ENCODE measurements at regions not wholly inside any gene's neighbourhood (a gene's known extent, or its start where the extent isn't known, plus 50 kb on each side); places are given as distances from the start of the nearest gene placed in this dataset.

DNA sequence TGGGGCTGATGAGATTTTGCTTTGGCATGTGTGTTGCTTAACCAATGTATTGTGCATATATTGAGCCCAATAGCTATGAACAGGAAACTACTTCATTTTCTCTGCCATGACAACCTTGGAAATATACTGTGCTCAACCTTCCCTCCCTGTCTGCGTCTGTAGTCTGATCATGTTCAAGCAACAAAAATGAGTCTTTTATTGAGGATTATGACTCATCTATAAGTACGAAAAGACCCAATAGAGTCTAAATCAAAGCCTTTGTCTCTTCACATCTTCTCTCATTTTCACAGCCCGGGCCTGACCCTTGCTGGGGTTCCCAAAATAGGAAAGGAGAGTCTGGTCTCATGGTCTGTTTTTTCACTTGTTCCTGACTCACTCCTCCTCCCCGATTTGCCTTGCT, 158.2 kb downstream of the CAND1 start:
- no peak for DNase-seq (ENCODE audit: low spot score)

DNA sequence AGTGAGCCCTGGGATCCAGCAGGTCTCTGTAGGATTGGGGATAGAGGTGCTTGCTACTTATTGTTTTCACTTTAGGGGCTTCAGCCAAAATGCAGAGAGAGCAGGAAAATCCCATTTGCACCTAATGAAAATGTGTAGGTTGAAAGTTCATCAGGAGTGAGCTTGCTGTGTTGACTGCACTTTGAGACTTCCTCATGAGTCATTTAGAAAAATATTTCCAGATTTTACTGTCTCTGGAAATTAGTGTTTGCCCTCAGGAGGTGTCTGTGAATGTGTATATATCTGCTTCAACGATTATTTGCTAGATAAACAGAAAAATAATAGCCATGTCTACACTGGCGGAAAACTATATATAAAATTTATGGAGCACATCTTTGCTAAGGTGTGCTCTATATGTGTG, 159.3 kb downstream of the CAND1 start:
- DNase-seq (ENCODE audit: low spot score): no peak

DNA sequence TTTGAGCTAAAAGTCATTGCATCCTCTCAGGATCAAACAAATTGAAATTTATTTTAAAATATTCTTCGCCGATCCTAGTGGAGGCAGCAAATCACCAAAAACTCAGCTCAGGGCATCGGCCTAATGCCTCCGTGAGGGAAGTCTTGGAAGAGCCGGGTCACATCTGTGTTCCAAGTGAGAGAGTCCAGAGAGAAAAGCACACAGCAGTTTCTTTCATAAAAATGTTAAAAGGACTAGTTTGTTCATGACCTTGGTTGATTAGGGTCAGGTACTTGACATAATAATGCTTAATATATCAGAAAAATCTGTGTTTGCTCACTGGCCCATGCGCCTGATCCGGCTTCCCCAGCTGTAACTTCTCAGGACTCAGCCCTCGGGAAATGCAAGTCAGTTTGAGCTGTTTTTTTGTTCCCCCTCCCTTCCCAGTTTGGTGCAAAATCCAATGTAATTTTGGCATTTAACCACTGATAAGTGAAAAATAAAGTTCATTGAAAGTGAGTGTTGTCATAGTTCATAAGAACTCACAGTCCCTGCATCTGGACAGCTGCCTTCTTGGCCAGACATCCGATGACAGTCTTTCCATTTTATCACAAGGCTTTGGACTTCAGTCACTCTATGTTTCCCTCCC, 161.7 kb downstream of the CAND1 start:
- DNase-seq (ENCODE audit: low spot score): no peak

DNA sequence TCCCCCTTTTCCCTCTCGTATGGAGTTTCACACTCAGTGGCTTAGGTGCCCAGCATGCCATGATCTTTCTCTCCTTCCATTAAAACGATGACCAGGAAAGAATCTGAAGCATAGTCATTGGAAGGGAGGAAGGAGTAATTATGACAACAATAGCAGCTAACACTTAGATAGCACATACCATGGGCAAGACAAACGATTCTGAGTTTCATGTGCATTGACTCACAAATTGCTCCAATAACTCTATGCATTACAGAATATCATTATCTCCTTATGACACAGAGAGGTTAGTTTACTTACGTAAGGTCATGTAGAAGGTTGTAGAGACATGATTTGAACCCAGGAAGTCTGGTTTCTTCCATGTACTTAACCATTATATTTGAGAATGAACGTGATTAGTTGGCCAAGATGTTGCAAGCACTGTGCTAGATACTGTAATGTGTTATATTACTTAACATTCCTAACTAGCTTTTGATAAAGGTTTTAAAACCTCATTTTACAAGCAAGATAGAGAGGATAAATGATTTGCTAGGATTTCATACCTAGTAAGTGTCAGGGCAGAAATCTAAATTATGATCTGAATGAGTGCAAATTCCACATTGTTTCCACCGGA, 162.4 kb downstream of the CAND1 start:
- no peak for DNase-seq (ENCODE audit: low spot score)

DNA sequence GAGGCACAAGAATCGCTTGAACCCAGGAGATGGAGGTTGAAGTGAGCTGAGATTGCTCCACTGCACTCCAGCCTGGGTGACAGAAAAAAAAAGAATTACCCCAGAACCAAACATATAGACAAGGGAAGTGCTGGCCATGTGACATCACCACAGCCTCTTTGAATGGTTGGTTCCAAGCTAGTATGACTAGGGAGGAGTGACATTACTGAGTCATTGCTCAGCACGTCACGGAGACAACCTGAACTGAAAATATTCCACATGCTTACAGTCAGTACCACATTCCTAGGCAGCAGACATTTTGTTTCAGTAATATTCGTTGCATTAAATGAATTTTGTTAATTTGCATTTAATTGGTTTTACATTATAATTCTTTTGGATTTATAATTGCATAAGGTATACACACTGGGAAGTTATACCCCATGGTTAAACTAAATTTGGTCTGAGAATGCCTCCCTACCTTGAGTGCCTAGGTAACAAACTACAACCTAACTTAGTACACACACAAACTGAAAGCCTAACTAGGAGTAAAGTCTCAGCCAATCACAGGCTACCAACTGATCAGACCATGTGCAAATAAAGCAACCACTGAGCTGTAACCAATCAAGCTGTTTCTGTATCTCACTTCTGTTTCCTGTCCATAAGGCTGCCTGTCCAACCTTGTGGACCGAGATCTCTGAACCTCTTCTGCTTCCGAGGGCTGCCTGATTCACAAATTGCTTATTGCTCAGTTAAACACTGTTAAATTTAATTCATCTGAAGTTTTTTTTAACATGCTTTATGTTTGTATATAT, 164.4 kb downstream of the CAND1 start:
- no peak for DNase-seq (ENCODE audit: low spot score)

DNA sequence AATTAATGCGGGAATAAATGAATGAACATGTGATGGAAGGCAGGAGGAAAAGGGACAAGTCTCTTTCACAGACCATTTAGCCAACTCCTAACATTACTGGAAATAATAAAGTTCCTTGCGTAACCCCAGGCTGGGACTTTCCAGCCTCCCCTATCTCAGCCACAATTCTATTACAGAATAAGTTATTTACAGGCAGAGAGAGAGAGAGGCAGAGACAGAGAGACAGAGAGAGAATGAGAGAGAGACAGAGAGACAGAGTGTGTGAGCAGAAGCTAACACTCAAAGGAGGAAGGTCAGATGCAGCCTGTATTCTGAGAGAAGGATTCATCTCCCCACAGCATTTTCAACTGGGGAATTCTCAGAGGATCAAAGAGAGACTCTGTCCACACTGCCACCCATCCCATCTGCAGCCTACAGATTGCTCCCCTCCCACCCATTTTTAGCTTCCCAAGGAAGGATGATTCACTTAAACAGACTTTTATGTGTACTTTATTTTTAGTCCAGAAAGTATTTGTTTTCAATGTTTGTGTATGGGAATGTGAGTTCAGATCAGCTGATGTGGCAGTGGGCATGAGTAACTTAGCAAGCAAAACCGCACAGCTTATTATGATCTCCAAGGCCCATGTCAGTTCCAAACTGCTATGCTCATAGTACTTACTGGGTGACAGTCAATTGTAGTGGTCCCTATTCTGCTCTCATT, 165.7 kb downstream of the CAND1 start:
- no peak for DNase-seq (ENCODE audit: low spot score)

DNA sequence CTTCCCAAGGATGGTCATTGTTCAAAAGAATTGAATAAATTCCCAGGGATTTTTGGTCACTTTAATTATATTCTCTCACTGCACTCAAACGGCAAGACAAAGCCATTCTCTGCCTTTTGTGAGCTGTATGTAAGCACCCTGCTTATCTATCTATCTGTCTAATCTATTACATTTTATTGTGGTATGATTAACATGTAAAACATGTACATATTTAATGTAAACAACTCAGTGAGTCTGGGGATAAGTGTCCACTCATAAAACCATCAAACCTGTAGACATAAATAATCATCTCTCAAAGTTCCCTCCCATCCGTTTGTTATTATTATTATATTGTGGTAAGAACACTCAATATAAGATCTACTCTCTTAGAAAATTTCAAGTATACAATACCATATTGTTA, 167.1 kb downstream of the CAND1 start:
- no peak for DNase-seq (ENCODE audit: low spot score)

DNA sequence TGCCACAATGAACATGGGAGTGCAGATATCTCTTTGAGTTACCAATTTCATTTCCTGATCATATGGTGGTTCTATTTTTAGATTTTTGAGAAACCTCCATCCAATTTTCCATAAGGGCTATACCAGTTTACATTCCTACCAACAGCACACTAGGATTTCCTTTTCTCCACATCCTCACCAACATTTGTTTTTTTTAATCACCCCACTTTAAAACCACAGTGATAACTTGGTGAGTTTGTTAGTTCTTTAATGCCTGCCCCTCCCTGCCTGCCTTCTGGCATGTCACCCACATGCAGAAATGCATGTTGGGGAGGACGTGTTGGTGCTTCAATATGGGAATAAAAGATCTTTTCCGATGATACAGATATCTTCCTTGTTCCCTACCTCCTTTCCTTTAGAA, 167.9 kb downstream of the CAND1 start:
- no peak for DNase-seq (ENCODE audit: low spot score)

DNA sequence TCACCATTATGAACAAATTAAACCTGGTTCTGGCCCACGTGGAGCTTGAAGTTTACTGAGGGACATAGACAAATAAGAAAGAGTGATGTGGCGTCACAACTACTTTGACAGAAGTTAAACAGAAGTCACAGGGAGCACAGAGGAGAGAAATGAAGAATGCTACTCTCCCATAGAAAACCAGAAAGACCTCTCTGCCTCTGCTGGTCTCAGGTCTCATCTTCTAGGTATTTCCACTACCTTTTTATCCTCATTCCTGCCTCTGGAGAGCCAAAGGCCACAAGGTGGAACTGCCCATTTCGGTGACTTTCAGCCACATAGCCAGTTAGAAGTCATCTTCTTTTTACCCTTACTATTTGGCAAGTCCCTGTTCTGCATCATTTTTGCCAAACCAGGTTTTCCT, 170.5 kb downstream of the CAND1 start:
- DNase-seq (ENCODE audit: low spot score): no peak

DNA sequence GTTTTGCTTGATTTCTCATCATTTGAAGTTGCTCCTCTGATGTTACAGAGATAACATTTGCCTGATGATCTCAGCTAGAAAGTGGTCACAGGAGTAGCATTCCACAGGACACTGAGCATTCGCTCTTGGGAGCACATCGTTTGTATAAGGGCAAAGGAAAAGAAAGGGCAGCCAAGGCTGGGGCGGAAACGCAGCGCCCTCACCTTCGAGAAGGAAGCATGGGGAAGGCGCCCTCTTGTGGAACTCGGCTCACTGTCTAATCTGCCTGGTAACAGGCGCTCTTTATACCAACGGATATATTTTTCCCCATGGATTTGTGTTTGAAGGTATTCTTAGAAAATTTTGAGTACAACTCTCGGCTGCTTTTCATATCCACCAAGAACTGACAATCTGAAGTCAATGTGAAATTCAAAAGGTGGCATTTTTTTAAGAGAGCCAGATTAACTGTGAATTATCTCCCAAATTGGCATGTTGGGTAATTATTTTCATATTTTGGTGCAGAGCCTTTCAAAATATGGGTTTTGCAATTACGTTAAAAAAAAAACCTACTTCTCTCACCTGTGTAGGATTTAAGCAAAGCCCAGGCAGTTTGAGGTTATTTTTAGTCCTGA, 172.7 kb downstream of the CAND1 start:
- peak; percentile 68 for DNase-seq (ENCODE audit: low spot score)

DNA sequence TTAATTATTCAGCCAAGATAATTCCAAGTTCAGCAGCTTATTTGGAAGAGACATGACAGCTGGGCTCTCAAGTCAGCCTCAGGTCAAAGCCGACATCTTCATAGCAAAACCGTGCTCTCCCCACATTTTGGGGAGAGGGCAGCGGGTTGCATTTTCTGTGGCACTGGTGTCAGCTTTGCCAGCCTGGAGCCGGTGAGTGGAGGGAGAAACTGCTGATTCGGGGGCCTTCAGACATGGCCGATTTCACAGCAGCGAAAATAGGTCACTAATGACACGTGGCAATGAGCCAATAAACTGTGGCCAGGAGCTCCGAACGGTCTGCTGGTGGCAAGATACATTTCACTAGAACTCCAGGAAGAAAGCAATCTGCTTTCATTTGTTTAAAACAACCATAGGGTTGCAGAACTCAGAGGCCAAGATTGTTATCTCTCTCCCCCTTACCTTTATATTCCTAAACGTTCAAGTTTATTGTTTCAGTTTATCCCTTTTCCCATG, 173.2 kb downstream of the CAND1 start:
- no peak for DNase-seq (ENCODE audit: low spot score)

DNA sequence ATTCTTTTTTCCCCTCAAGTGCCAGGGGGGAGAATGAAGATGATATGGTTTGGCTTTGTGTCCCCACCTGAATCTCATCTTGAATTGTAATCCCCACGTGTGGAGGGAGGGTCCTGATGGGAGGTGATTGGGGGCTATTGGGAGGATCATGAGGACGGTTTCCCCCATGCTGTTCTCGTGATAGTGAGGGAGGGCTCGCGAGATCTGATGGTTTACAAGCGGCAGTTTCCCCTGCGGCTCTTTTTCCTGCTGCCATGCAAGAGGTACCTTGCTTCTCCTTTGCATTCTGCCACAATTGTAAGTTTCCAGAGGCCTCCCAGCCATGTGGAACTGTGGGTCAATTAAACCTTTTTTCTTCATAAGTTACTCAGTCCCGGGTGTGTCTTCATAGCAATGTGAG, 173.7 kb downstream of the CAND1 start:
- no peak for DNase-seq (ENCODE audit: low spot score)

DNA sequence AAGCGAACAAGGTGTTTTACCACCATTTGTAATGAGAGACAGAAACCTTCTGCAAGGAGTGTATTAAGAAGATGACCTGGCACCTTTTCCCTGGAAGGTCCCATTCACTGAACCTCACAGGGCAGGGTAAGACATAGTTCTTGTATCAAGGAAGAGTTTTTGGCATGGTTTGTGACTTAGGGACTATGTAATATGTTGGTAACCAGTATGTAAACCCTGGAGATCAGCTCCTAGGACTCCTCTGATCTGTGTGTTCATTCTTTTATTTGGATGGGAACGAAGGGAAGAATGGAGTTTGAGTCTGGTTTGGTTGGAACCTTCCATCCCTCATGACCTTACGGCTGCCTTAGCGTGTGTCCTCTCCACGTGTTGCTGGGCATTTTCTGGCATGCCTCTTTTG, 175.4 kb downstream of the CAND1 start:
- DNase-seq (ENCODE audit: low spot score): no peak

DNA sequence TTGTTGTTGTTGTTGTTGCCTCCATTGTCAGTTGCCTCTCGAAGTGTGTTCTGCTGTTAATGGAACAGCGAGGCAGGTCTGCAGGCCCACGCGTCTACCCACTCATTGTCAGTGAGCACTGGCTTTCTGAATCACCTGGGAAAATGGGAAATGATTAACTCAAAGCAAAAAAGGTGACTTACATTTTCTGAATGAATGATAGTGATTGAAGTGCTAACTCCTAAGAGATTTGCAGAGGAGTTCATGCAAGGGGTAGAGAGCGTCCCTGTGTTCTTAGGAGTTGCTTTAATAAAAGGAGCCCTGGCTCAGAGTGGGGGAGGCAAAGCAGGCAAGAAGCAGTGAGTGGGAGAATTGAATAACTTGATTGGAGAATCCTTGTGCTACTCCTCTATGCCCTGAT, 177.6 kb downstream of the CAND1 start:
- DNase-seq (ENCODE audit: low spot score): no peak

DNA sequence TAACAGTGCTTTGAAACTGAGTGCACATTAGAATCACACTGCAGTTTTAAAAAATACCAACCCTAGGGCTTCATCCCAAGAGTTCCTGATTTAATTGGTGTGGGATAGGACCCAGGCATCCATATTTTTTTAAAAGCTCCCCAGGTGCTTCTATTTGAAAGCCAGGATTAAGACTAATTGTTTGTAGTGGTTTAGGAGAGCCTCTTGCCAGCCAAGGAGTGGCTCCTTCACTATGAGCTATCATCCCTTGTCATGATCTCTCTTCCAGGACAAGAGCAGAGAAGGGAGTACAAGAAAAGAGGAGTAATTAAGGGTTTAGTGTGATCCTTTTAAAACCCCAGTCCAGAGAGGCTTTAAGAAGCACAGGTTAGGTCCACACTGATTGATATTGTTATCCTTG, 178.0 kb downstream of the CAND1 start:
- no peak for DNase-seq (ENCODE audit: low spot score)

DNA sequence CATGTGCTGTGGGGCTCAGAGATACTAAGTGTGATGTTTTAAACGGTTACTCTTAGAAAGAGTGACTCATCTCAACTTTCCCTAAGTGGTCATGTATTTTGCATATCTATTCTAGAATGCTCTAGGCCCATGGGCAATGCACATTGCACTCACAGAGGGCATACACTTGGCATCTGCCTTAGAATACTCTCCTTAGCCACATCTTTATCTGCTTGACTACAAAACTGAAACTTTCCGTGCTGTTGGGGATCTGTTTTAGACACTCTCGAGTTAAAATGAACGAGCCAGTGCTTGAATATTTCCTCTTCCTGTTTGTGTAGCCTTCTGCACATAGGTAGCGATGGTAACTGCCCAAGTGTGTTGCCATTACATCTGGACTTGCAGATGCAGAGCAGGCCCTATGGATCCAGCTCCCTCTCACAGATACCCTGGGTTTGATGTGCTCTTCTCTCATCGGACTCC, 180.5 kb downstream of the CAND1 start:
- DNase-seq (ENCODE audit: low spot score): peak; percentile 23

DNA sequence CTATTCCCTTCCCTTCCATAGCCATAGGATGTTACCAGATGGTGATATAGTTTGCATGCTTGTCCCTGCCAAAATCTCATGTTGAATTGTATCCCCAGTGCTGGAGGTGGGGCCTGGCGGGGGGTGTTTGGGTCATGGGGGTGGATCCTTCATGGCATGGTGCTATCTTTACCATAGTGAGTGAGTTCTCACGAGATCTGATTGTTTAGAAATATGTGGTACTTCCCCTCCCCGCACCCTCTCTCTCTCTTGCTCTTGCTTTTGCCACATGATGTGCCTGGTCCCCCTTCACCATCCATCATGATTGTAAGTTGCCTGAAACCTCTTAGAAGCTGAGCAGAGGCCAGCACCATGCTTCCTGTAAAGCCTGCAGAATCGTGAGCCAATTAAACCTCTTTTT, 181.3 kb downstream of the CAND1 start:
- DNase-seq (ENCODE audit: low spot score): no peak

DNA sequence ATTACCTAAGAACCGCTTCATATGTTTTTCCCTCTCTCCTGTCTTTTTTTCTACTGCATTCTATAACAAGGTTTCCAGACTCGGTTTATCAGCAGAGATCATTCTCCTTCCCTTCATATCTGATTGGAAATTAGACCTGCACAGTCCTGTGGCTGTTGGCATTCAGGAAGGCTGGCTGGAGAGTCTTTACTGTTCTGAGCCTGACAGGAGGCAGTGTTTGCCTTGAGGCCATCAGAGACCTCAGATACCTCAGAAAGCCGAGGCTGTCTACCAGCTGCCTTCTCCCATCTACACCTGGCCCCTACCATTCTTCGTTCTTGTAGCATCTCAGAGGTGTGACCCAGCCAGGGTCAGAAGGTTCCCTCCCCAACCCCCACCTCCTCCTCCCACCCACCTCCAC, 182.0 kb downstream of the CAND1 start:
- DNase-seq (ENCODE audit: low spot score): no peak

DNA sequence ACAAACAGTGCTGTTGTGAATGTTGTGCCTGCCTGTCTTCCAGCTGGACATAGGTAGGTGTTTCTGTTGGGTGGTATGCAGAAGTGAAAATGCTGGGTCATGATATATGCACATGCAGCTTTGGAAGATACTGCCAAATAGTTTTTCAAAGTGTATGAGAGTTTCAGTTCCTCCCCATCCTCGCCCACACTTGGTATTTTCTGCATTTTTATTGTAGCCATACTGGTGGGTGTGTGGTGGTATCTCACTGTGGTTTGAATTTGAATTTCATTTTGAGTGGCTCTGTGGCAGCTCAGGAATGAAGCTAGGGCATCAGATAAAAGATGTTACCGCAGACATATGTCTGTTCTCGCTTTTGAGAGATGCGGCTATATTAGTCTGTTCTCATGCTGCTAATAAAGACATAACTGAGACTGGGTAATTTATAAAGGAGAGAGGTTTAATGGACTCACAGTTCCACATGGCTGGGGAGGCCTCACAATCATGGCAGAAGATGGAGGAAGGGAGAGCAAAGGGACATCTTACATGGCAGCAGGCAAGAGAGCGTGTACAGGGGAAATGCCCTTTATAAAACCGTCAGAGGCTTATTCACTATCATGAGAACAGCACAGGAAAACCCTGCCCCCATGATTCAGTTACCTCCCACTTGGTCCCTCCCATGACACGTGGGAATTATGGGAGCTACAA, 183.1 kb downstream of the CAND1 start:
- no peak for DNase-seq (ENCODE audit: low spot score)

DNA sequence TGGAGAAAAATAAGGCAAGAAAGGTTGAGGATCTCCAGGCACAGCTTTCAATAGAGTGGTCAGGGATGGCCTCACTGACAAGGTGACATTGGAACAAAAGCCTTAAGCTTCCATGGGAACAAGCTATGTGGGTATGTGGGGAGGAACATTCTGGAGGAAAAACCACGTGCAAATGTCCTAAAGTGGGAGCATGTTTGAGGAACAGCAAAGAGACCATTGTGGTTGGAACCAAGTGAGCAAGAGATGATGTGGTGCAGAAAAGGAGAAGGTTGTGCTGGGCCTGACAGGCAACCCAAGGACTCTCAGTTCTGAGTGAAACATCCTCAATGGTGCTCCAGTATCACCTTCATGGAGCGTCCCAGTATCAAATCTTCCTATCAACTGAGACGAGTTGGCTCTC, 184.0 kb downstream of the CAND1 start:
- DNase-seq (ENCODE audit: low spot score): no peak

DNA sequence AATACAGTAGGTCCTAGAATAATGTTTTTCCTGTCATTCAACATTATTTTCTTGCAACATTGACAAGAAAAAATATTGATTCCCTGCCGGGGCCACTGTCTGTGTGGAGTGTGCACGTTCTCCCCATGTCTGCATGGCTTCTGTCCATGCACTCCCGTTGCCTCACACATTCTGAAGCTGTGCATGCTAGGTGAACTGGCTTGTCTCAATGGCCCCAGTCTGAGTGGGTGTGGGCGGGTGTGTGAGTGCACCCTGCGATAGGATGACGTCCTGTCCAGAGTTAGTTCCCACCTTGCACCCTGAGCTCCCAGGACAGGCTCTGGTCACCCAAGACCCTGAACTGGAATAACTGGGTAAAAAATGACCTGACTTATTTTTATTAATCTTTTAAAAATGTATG, 186.1 kb downstream of the CAND1 start:
- DNase-seq (ENCODE audit: low spot score): no peak

All from germinal center (tissue), 1 donor.